Cardiac fibroblast (primary cell): ENCODE measurements at regions not wholly inside any gene's neighbourhood (a gene's known extent, or its start where the extent isn't known, plus 50 kb on each side); places are given as distances from the start of the nearest gene placed in this dataset.
A peak's percentile ranks its signal among the peaks of the same experiment; 100 is the strongest.

ENCODE experiments used
- DNase-seq, 2 donors: peaks; one replicate each; pipeline versions ENCODE4 v3.0.0 to v3.0.0-alpha.2; 2010; ENCODE audit warnings: low read depth in 2 of 2
- H3K4me3 ChIP-seq, 2 donors: replicated peaks in 1 of 2; 1 replicate in 1 of 2; 2 replicates in 1 of 2; pipeline ENCODE4 v1.5.1; 2011; ENCODE audit warnings: low read depth in 2 of 2, low read length in 2 of 2, mild to moderate bottlenecking in 2 of 2, moderate library complexity in 1 of 2
- CTCF ChIP-seq: IDR thresholded peaks from one replicate; pipeline ENCODE4 v1.5.1; 2011; ENCODE audit warnings: low read depth, mild to moderate bottlenecking, low read length, inconsistent platforms

DNA sequence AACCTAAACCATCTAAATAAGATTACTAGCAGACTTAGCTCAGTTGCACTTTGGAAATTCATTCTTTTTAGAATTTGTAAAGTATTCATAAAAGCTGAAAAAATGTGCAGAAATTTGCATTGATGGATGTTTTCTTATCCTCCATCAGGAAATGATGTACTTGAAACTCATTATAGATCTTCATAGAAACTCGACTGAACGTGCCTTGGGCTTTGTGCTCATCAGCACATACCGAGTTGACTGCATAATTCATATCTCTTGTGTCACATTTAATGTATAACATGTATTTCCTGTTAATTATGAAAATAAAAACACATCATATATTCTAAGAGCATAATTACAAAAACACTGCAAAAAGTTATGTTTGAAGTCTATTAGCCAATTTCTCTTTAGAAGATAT, 290.9 kb upstream of the NR5A2 start:
- no peak for TF ChIP-seq CTCF
- DNase-seq = no peak
- no peak overlapping the region for H3K4me3 ChIP-seq

DNA sequence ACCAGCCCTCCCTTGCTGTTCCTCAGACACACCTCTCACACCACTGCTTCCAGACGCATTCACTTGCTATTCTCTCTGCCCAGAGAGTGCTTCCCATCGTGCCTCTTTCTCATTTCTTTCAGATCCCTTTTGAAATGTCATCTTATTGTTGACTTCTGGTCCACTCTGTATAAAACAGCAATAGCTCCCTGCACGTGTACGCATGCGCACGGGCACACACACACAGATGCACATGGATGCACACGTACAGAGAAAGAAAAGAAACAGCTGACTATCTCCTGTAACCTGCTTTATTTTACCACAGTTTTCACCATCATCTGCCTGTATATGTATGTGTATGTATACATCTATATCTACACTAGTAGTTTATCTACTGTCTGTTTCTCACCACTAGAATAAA, 285.9 kb upstream of the NR5A2 start:
- no peak overlapping the region for H3K4me3 ChIP-seq
- no peak for DNase-seq
- no peak for TF ChIP-seq CTCF

DNA sequence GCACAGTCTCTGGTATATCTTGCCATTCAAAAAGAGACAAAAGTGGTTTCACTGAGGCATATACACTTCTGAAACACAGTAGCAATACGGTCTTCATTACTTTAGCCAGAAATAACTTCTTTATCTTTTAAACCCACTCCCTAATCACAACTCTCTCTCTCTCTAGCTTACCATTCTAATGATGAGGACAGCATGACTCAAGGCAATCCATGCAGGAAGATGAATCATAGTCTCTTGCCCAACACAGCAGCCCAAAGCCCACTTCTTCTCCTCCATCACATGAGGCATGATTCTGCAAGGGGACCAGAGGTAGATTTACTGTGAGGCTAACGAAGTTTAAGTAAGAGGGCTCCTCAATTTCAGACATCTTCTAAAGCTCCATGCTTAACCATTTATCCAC, 285.0 kb upstream of the NR5A2 start:
- peak; percentile 89 to 91 for DNase-seq
- TF ChIP-seq CTCF = no peak
- H3K4me3 ChIP-seq = no peak overlapping the region

DNA sequence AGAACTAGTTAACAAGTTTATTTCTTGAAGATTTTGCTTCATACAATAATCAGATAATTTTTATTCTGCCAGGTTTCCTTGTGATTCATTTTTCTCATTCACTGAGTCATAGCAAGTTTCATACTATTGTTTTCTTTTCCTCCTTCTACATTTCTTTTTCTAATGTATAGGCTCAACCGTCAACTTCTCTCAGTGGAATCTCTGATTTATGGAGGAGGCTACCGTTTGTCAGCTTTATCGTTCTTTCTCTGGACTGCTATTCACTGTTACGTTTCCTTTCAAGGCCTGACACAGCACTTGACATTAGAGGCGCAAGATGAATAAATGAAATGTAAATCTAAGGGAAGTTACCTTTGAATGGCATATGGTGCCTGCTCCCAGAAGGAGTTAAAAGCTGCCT, 284.3 kb upstream of the NR5A2 start:
- no peak for TF ChIP-seq CTCF
- DNase-seq = peak in 1 of 2 donors; percentile 42
- H3K4me3 ChIP-seq = no peak overlapping the region

- no peak for TF ChIP-seq CTCF
- no peak overlapping the region for H3K4me3 ChIP-seq
Observed at GRCh38 chr1:199746666-199747384, 280.7 kb upstream of the NR5A2 start.

GRCh38 chr1:199747984-199748383, 279.5 kb upstream of the NR5A2 start:
- no peak for TF ChIP-seq CTCF
- no peak for DNase-seq
- H3K4me3 ChIP-seq = no peak overlapping the region

More at GRCh38 chr1:199746666-199747384, 280.7 kb upstream of the NR5A2 start:
- DNase-seq = no peak

DNA sequence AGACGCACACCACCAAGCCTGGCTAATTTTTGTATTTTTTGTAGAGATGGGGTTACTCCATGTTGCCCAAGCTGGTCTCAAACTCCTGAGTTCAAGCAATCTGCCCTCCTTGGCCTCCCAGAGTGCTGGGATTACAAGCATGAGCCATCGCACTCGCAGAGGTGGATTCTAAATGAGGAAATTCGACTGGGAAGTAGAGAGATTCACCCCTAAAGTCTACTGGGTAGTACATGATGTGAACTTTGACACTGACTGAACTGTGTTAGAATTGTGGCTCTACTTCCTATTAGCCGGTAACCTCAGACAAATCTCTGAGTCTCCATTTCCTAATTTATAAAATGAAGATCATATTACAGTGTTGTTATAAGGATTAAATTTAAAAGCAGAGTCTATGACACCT, 276.0 kb upstream of the NR5A2 start:
- TF ChIP-seq CTCF = no peak
- no peak for DNase-seq
- no peak overlapping the region for H3K4me3 ChIP-seq
